Pulmonary artery endothelial cell (primary cell): ENCODE measurements at regions not wholly inside any gene's neighbourhood (a gene's known extent, or its start where the extent isn't known, plus 50 kb on each side); places are given as distances from the start of the nearest gene placed in this dataset.

Experiments used
- DNase-seq: peaks from one replicate; pipeline ENCODE4 v3.0.0-alpha.2; 2011; ENCODE audit warnings: low read depth, low spot score

DNA sequence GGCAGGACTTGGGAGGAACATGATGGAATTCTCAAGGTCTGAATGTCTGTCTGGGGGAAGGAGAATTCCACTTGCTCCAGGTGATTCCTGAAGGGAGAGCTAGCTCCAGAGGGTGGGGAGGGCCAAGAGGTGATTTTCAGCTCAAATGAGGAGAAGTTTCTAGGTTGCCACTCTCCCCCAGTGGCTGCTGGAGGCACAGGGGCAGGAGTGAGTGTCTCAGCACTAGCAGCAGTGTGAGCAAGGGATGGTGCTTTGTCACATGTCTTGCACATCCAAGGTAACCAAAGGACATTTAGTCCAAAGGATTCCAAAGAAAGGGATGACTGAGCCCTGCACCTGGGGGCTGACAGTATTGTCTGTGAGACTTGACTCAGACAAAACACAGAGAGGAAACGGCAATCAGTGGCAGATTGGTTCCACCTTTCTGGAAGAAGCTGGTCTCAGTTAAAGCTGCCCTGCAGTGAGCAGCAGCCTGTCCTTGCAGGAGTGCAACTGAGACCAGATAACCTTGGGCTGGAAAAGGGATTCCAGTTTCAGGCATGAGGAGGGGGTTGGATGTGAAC, 51.2 kb upstream of the PCBD1 start:
- DNase-seq, result no peak

DNA sequence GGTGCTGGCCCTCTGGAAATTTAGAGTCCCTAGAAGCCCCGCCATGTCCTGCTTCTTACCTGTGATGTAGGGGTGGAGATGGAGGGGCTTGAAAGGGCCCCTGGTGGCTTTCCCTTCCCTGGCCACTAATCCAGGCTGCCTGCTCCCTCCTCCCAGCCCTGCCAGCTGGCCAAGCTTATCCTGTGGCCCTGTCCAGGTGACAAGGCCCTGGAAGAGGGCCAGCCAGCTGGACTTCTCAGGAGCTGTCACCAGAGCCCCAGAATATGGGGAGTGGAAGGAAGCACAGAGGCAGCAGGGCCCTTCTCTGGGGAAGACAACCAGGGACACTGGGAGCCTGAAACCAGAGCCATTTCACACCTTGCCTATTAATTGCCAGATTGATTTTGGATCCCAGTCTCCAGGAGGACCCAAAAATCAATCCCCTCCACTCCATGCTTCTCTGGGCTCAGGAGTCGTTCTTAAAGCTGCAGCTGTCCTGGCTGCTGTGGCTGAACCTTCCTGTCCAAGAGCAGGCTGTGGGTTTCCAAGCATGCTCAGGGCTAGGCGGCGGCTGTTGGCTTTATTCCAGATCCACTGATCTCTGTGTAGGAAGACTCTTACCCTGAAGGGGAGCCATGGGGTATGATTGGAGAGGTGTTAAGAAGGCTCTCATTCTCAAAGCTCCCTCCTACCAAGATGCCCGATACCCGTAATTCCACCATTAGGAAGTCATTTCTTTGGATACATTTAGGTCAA, 52.6 kb upstream of the PCBD1 start:
- DNase-seq, result no peak

DNA sequence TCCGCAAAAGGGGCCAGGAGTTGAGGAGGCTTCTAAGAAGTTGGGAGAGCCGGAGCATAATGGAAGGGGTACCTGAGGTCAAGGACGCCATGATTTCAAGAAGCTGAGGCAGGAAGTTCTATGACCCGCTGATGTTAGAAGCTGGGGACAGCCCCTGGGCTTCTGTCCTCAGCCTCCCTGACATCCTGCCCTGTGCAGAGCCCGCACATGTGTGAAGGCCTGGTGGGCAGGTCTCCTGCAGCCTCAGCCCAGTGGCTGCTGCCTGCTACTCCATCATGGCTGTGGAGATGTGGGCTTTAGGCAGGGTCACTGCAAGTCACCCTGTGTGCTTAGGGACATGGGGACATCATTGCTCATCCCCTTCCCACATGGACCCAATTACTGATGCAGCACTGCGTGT, 53.8 kb upstream of the PCBD1 start:
- DNase-seq, result no peak

DNA sequence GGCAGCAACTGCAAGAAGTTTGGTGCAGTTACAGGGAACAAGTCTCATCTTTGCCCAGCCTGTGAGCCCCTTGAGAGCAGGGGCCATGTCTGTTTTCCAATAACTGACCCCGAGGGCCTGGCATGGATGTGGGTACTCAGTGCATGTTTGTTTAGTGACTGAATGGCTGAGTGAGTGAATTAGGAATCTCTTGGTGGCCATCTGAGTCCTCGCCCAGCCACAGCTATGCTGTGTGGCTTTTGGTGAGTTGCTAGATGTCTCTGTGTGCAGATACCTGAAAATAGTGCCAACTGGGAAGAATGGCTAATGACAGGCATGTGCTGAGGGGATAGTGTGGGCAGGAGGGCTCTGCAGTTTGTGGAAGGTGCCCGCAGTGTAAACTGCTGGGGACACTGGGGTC, 54.4 kb upstream of the PCBD1 start:
- no peak for DNase-seq

DNA sequence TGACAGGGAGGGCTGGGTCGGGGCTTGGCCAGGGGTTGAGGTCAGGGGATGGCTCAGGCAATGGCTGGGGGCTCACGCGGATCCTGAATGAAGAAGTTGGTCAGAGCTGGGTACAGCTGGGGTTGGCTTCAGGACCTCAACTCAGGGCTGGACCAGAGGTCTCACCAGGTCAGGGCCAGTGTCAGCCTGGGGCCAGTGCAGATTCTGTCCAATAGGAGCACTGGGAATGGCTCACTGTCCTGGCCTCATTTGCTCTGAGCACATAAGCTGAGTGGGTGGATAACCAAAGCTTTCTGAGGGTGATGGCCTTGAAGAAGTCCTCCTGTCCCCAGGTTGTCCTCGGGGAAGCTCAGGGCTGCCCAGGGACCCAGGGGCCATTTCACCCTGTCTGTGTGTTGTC, 54.9 kb upstream of the PCBD1 start:
- no peak for DNase-seq

DNA sequence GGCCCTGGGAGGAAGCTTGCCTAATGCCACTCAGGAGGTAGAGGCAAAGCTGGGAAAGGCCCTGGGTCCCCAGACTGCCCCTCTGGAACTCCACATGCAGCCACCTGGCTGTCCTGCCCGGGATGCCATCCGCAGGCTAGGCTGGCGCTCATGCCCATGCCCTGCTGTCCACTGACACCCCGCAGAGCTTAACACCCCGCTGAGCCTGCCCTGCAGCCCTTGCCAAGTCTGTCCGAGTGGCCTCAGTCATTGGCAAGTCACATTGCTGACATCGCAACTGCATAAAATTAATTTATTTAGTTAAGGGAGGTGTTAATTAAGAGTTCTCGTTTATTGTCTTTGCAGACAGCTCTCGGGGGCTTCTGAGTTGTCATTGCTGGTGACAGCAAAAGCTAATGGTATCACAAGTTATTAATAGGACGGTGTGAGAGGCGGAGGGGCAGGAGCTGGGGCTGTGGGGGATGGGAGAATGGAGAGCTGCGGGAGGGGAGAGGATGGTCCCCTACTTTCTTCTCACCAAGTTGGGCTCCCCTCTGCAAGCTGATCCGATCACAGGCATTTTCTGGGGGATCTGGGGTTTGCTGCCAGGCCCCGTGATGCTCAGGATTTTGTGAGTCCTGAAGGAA, 55.6 kb upstream of the PCBD1 start:
- no peak for DNase-seq

DNA sequence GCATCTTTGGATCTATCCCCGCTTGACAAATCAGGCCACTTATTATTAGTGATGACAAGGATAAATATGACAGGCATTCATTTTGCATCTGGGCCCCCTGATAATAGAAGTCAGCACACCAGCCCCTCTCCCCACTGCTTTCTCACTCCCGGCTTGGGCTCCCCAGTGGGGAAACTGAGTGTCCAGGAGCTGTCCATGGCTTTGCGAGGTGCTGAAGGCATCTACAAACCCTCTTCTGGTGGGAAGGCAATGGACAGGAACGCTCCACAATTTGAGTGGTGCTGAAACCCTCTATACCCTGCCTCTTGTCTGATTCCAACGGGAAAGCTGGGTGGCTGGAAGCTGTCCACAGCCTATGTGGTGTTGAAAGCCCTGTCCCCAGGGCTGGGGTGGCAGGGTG, 61.7 kb upstream of the PCBD1 start:
- no peak for DNase-seq

DNA sequence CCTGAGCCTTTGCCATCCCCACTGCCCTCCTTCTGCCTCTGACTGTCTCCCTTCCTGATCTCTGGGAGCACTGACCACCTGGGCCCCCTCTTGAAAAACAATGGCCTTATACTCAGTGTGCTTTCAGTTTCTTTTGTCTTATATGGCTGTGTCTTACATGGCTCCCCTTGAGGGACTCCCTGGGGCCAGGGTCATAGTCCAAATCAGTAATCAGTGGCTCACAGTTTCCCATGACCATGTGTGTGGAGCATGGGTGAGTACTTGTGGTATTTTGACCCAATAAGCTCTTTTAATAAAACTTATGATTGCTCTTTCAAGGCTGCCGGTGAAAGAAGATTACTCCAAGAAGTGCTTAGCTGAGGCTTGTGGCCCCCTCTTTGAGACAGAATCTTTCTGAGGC, 62.4 kb upstream of the PCBD1 start:
- DNase-seq, result no peak

DNA sequence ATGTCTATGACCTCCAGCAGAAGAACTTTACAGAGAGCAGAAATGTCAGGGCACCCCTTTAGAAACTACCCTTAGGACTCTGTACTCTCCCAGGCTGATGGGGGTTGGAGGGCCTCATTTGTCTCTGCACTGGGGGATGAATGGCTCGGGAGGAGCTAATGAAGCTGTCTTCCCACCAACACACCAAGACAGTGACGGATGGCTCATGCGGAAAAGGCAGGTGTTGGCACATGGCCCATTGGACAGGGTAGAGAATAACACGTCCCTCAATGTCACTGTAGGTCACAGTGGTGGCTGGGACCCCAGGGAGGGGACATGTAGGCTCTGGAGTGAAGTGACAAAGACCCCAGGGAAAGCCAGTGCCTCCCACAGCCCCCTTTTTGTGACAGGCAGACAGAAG, 64.0 kb upstream of the PCBD1 start:
- DNase-seq, result no peak

DNA sequence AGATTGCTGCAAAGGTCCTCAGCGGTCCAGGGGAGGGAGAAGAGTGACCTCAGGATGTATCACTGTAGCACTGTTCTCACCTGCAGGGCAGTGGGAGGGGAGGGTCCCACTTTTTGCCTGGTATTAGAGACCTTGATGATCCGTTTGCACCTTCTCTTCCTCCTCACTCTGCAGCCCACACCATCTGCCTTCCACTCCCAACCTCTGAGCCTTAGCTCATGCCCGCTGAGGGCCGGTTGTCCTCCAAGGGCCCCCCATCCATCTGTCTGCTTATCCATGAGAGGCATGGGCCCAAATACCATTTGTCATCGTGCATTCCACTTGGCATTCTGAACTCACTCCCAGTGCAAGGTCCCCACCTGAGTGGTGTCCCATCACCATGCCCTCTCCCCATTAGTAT, 64.6 kb upstream of the PCBD1 start:
- DNase-seq, result no peak

DNA sequence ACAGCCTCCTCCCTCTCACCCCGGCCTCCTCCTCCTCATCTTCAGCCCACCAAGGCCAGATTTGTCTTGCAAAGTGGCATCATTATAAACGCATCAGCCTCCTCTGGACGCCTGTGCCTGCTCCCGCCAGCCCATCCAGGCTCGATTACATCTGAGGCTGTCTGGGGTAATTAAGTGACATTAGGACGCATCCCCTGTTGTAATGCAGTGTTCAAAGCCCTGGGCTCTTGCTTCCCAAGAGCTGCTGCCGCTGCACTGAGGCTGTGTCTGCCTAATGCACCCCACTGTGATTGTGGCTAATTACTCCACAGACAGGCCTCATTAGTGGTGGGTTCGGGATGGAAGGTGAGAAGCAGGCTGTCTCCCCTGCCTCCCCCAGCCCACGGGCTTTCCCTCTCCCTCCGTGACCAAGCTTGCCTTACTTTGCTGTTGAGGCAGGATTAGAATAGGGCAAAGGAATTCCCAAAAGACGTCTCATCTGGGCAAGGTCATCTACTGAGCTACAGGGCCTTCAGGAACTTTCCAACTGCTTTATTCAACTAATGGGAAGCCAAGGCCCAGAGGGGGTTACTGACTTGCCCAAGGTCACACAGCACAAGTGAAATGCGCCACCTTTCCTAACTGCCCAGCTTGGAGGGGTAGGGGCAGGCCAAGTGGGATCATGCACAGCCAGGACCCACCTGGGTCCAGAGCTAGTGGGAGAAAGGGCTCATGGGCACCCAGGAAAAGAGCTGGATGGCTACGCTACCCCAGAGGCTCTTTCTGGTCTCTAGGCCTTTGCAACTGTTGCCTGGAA, 66.2 kb upstream of the PCBD1 start:
- DNase-seq, result no peak

DNA sequence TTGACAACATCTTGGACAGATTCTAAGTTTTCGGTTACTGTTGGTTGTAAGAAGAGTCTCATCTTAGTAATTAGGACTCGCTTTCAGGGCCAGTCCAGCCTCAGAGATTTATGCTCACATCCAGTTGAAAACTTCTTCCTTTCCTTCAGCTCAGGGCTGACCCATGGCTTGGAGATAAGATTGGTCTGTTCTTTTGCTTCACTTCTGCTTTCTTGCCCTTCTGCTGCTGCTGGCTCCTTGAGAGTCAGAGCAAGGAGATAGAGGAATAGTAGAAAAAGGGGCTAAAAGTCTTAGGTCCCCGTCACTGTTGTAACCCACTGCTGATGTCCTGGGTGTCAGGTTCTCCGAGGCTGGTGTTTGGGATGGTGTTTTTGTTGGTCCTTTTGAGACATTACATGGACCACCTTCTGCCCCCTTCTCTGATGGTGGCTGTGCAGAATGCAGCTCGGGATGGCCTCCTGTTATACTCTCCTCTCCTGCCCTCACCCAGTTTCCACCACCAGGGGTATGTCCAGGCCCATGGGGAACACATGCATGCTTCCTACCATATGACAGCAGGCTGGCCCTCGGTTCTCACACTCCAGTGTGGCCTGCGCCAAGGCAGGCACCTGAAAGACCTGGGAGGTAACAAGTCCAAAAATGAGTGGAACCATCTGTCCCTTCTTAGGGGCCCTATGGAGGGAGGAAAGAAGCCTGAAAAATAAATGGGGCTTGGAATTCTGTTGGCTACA, 67.8 kb upstream of the PCBD1 start:
- DNase-seq, result no peak

DNA sequence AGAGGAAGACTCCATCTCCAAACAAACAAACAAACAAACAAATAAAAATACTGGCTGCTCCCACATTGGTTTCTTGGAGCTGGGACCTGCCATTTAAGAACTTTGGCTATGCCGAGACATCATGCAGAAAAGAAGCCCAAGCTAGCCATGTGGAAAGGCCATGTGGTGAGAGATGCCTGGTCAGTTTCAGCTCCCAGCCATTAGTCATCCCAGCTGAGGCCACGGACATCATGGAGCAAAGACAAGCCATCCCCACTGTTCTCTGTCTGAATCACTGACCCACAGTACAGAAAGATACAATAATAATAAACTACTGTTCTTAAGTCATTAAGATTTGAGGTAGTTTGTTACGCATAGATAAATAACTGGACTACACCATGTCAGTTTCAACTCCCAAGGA, 70.0 kb upstream of the PCBD1 start:
- no peak for DNase-seq

DNA sequence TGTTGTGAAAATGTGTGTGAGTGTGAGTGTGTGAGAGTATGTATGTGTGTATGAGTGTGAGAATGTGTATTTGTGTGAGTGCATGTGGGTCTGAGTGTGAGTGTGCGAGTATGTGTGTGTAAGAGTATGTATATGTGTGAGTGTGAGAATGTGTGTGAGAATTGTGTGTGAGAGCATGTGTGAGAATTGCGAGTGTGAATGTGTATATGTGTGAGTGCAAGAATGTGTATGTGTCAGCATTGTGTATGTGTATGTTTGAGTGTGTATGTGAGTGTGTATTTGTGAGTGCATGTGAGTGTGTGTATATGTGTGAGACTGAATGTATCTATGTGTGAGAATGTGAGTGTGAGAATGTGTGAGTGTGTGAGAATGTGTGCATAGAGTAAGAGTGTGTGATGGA, 72.0 kb upstream of the PCBD1 start:
- no peak for DNase-seq

DNA sequence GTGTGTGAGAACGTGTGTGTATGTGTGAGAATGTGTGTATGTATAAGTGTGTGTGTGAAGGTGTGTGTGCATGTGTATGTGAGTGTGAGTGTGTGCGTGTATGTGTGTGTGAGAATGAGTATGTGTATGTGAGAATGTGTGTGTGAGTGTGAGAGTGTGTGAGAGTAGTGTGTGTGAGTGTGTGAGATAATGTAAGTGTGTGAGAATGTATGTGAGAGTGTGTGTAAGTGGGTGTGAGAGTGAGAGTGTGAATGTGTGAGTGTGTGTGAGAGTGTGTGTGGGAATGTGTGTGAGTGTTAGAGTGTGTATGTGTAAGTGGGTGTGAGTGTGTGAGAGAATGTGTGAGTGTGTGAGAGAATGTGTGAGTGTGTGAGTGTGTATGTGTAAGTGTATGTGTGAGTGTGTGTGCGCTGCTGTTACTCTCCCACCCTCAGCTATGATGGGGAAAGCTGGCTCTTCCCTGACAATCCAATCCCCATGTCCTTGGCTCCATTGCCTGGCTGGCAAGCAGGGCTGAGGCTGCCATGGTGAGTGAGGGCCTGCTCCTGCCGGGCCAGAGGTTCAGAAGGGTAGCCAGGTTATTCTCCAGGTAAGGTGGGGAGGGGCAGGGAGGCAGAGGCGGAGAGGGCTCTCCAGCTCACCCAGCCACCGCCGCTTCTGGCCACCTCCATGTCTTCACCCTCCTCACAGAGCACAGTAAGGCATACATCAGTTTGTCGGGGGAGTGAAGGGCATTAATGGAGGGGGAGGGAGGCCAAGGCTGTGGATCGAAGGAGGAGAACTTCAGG, 72.6 kb upstream of the PCBD1 start:
- no peak for DNase-seq

DNA sequence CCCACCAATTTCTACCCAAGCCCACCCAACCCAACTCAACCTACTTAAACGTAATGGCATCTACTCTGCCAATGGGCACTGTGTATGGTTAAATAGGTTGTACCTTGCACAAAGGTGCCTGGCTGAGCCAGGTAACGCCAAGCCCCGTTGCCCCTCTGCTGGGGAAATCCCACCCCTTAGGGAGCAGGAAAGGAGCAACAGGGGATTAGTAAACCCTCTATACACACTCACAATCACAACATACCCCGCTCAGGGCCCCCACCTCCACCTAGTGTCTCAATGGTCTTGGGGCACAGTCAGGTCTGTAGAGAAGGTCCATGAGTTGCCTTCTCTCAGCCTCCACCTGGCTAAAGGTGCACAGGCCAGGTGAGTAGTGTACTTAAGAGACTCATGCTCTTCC, 74.3 kb upstream of the PCBD1 start:
- no peak for DNase-seq

DNA sequence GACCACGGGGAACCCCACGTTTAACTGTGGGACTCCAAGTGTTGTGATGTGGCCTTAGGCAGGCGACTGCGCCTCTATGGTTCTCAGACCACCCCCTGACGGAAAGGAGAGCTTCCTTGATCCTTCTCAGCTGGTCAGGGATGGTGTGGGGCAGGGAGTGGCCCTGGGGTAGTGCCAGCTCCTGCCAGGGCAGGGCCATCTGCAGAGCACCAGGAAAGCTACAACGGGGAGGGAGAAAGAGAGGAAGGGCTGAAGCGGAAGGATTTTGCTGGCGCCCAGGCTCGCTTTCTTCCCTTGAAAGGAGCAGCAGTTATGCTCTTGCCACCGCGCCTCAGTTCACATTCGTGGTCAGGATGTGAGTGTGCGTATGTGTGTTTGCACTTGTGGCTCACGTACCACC, 74.9 kb upstream of the PCBD1 start:
- DNase-seq, result no peak

DNA sequence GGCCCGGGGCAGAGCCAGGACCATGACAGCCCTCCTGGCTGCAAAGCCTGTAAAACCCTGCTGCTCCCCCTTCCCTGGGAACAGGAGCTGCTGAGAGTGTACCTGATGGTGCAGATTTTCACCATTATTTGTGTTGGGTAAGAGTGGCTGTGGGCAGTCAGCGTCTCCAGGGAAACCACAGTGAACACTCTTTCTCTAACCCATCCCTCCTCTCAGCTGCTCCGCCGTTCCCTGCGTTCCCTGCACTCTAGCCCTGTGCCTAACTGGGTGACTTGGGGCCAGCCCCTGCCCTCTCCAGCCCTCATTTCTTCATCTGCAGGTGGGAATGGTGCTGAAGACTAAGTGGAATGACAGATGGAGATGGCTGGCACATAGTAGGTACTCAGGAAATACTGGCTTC, 75.9 kb upstream of the PCBD1 start:
- DNase-seq, result no peak

DNA sequence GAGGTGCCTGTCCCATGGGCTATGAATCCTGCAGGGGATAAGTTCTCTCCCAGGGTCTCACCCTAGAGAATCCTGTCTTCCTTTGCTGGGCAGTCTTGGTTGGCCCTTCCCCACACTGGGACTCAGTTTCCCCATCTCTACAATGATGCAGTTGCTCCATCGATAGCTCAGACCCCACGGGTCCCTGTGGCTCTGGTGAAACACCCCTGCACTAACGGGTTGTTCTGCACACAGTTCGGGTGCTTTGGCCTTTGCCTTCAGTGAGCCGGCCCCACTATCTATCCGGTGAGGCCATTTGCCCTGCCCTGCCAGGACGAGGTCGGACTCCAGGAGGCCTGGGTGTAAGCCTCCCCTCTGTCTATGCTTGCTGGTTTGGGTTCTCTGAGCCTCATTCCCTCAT, 76.5 kb upstream of the PCBD1 start:
- no peak for DNase-seq

DNA sequence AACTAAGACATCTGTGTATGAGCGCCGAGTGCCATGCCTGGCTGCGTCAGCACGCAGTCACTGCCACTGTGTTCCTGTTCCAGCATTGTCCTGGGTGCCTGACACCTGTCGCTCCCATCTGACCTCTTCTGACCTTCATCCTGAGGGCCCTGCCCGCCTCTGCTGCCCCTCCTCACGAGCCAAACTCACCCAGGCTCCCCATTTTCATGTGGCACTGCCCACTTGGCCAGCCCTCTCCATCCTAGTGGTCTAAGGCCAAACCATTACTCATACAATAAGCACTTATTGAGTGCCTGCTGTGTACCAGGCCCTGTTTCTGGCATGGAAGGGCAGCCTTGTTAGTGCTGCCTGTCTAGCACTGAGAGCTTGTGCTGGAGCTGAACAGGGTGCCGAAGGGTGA, 77.2 kb upstream of the PCBD1 start:
- no peak for DNase-seq
